ENCODE measurements at regions not wholly inside any gene's neighbourhood (a gene's known extent, or its start where the extent isn't known, plus 50 kb on each side); places are given as distances from the start of the nearest gene placed in this dataset.
A peak's percentile ranks its signal among the peaks of the same experiment; 100 is the strongest.
"Not testable (repeated sequence)": the region's sequence is repeated elsewhere in the genome, so short reads cannot be mapped to it uniquely, and the experiment has no call there.

- DNase-seq (ENCODE audit: insufficient read length, low spot score) = no peak
- no peak for FAIRE-seq
These were observed 56.3 kb downstream of the SOX14 start for GRCh38 chr3:137820366-137820765.

GRCh38 chr3:137835096-137835495, 71.0 kb downstream of the SOX14 start:
- FAIRE-seq (no peak), DNase-seq (ENCODE audit: insufficient read length, low spot score) (no peak)

- no peak for DNase-seq (ENCODE audit: insufficient read length, low spot score)
- no peak for FAIRE-seq
These were observed 81.1 kb downstream of the SOX14 start for GRCh38 chr3:137845194-137845593.

- FAIRE-seq = no peak
- DNase-seq (ENCODE audit: insufficient read length, low spot score) = no peak
These were observed 81.6 kb downstream of the SOX14 start for GRCh38 chr3:137845666-137846065.

GRCh38 chr3:137852391-137852830, 88.3 kb downstream of the SOX14 start:
- no peak for DNase-seq (ENCODE audit: insufficient read length, low spot score)
- no peak for FAIRE-seq

- FAIRE-seq (no peak), DNase-seq (ENCODE audit: insufficient read length, low spot score) (no peak)
These were observed 90.6 kb downstream of the SOX14 start for GRCh38 chr3:137854533-137855261.

GRCh38 chr3:137866001-137866400, 101.9 kb downstream of the SOX14 start:
- FAIRE-seq = no peak
- DNase-seq (ENCODE audit: insufficient read length, low spot score) = no peak

- DNase-seq (ENCODE audit: insufficient read length, low spot score) = no peak
- FAIRE-seq = no peak
These were observed 102.8 kb downstream of the SOX14 start for GRCh38 chr3:137866933-137867332.

GRCh38 chr3:137867611-137868010, 103.5 kb downstream of the SOX14 start:
- no peak for FAIRE-seq

GRCh38 chr3:137869022-137869421, 104.9 kb downstream of the SOX14 start:
- FAIRE-seq = no peak
- DNase-seq (ENCODE audit: insufficient read length, low spot score) = no peak

More at GRCh38 chr3:137867611-137868010, 103.5 kb downstream of the SOX14 start:
- DNase-seq (ENCODE audit: insufficient read length, low spot score) = no peak

GRCh38 chr3:137872589-137872988, 108.5 kb downstream of the SOX14 start:
- not testable (repeated sequence) for DNase-seq (ENCODE audit: insufficient read length, low spot score); FAIRE-seq

GRCh38 chr3:137896842-137897241, 113.1 kb upstream of the CLDN18 start:
- not testable (repeated sequence) for FAIRE-seq; DNase-seq (ENCODE audit: insufficient read length, low spot score)

- DNase-seq (ENCODE audit: insufficient read length, low spot score) (no peak), FAIRE-seq (no peak)
These were observed 102.8 kb upstream of the CLDN18 start for GRCh38 chr3:137906985-137907649.

- FAIRE-seq = no peak
- no peak for DNase-seq (ENCODE audit: insufficient read length, low spot score)
These were observed 85.3 kb upstream of the CLDN18 start for GRCh38 chr3:137924628-137925027.

- DNase-seq (ENCODE audit: insufficient read length, low spot score) (no peak), FAIRE-seq (no peak)
These were observed 84.9 kb upstream of the CLDN18 start for GRCh38 chr3:137925080-137925479.

GRCh38 chr3:137926991-137927390, 83.0 kb upstream of the CLDN18 start:
- no peak for FAIRE-seq
- DNase-seq (ENCODE audit: insufficient read length, low spot score) = no peak

- DNase-seq (ENCODE audit: insufficient read length, low spot score) (no peak), FAIRE-seq (no peak)
These were observed 79.0 kb upstream of the CLDN18 start for GRCh38 chr3:137930976-137931375.

- FAIRE-seq (no peak), DNase-seq (ENCODE audit: insufficient read length, low spot score) (no peak)
These were observed 71.1 kb upstream of the CLDN18 start for GRCh38 chr3:137938876-137939275.

- DNase-seq (ENCODE audit: insufficient read length, low spot score) (no peak), FAIRE-seq (no peak)
These were observed 65.4 kb upstream of the CLDN18 start for GRCh38 chr3:137944593-137944992.

- FAIRE-seq = peak; percentile 57
- DNase-seq (ENCODE audit: insufficient read length, low spot score) = peak; percentile 47
These were observed 63.5 kb upstream of the CLDN18 start for GRCh38 chr3:137946356-137946973.

- FAIRE-seq = no peak
These were observed 62.8 kb upstream of the CLDN18 start for GRCh38 chr3:137947117-137947516.

More at GRCh38 chr3:137947117-137947516, 62.8 kb upstream of the CLDN18 start:
- no peak for DNase-seq (ENCODE audit: insufficient read length, low spot score)
